Astrocyte of the spinal cord (primary cell): ENCODE measurements at regions not wholly inside any gene's neighbourhood (a gene's known extent, or its start where the extent isn't known, plus 50 kb on each side); places are given as distances from the start of the nearest gene placed in this dataset.

Experiments
- DNase-seq: peaks from one replicate; pipeline ENCODE4 v3.0.0; 2011; ENCODE audit warnings: low read depth, low spot score
- H3K4me3 ChIP-seq: 2 replicates; pipeline ENCODE4 v1.5.1; 2011; ENCODE audit warnings: low read depth, mild to moderate bottlenecking, low read length, moderate library complexity
- CTCF ChIP-seq: IDR thresholded peaks from 2 replicates; pipeline ENCODE4 v1.5.1; 2012; ENCODE audit warnings: low read depth, mild to moderate bottlenecking, low read length, inconsistent platforms
- in situ Hi-C: cut with HindIII; loops from 2 replicates; pipeline ENCODE4 v1.10.0; 2017; ENCODE audit warnings: low sequenced_read_pairs

- in situ Hi-C loops: no loop called here
- no peak for TF ChIP-seq CTCF
- no peak for DNase-seq
- no peak overlapping the region for H3K4me3 ChIP-seq
These were observed 182.0 kb upstream of the FAM241A start for GRCh38 chr4:111963158-111963700.

- no peak for TF ChIP-seq CTCF
- H3K4me3 ChIP-seq: no peak overlapping the region
- DNase-seq: no peak
- in situ Hi-C loops: no loop called here
These were observed 167.8 kb upstream of the FAM241A start for GRCh38 chr4:111977419-111977965.

GRCh38 chr4:111979921-111980320 is 165.3 kb upstream of the FAM241A start:
- no peak overlapping the region for H3K4me3 ChIP-seq
- TF ChIP-seq CTCF: no peak
- DNase-seq: no peak
- in situ Hi-C loops: no loop called here

DNA sequence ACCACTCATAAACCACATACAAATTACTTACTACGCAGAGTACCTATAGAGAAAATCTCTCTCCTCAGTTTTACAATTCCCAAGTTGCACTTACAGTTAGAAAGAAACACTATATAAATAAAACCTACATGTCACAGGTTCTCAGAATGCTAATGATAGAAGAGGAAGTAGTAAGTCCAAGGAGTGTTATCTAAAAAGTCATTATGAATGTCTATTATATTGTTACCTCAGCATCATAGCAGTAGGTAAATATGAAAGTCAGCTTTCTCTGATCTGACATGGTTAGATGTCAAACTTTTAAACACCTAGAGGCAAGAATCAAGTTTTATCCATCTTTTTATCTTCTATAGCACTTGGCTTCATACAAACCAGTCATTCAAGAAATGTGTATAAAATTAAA is 163.2 kb upstream of the FAM241A start:
- in situ Hi-C loops: no loop called here
- TF ChIP-seq CTCF: no peak
- DNase-seq: no peak
- no peak overlapping the region for H3K4me3 ChIP-seq

DNA sequence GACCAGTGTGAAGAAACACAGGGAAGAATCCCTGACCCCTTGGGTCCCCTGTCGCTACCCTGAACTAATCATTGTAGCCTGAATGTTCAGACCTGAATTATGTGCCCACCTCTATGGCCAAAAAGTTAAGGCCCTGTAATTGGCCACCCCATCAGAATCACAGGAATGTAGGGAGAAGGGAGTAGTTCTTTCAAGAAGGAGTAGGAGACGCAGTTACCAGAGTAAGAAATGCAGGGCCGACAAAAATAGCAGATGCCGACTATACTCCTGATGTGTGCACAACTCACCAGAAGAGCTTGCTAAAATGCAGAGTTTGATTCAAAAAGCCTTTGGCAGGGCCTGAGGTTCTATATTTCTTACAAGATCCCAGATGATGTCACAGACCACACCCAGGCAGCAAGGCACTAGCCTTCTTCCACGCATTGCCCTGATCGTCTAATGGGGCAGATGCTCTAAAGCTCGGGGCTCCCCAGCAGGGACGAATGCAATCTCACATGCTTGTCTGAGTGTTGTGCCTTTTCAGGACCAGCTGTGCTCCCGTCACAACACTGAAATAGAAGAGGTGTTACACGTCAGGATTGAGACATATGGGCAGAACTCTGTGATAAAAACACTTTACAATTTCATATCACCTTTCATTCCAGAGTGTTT is 161.0 kb upstream of the FAM241A start:
- in situ Hi-C loops: no loop called here
- TF ChIP-seq CTCF: no peak
- DNase-seq: no peak
- no peak overlapping the region for H3K4me3 ChIP-seq

DNA sequence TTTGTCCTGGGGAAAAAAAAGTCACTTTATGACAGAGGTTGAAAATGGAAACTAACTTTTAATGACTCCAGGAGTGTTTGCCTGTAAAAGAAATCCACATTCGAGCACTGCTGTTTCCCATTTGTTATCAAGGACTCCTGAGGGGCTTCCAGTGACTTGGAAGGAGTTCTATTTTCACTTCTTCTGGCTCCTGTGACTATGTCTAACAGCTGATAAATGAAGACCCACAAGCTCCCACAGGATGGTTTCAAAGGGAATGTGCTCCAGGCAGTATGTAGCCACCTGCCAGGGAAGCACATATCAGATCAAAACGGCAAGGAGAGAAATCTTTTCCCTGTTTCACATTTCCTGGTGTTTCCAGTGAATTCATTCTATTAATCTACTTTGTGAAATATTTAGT is 159.8 kb upstream of the FAM241A start:
- no peak overlapping the region for H3K4me3 ChIP-seq
- in situ Hi-C loops: no loop called here
- no peak for TF ChIP-seq CTCF
- no peak for DNase-seq
